ENCODE measurements at regions not wholly inside any gene's neighbourhood (a gene's known extent, or its start where the extent isn't known, plus 50 kb on each side); places are given as distances from the start of the nearest gene placed in this dataset.

- TF ChIP-seq TOX (CRISPR knock-in tag; IDR thresholded peaks at IDR 0.05; ENCODE audit: borderline replicate concordance): no peak
- TF ChIP-seq SNAI2 (CRISPR knock-in tag; IDR thresholded peaks at IDR 0.05): no peak
Measured at GRCh38 chr10:57049096-57049495, 688.0 kb upstream of the ZWINT start.
